ENCODE measurements at regions not wholly inside any gene's neighbourhood (a gene's known extent, or its start where the extent isn't known, plus 50 kb on each side); places are given as distances from the start of the nearest gene placed in this dataset.

- TF ChIP-seq POLR2A (IDR thresholded peaks at IDR 0.05; ENCODE audit: low read length) (no peak), GATA1 (IDR thresholded peaks at IDR 0.05; ENCODE audit: low read depth, low read length) (no peak)
These were observed 95.8 kb upstream of the ARID2 start for GRCh38 chr12:45633733-45634132.

Data from erythroblast (primary cell).